HG03025 (cell line): ENCODE measurements at regions not wholly inside any gene's neighbourhood (a gene's known extent, or its start where the extent isn't known, plus 50 kb on each side); places are given as distances from the start of the nearest gene placed in this dataset.

Experiments used
- ATAC-seq: cut with Tn5 transposase; IDR thresholded peaks from one replicate; pipeline ENCODE4 v1.9.1; 2021; ENCODE audit warnings: mild to moderate bottlenecking, moderate library complexity; ENCODE audit not compliant: unreplicated experiment, low FRiP score

DNA sequence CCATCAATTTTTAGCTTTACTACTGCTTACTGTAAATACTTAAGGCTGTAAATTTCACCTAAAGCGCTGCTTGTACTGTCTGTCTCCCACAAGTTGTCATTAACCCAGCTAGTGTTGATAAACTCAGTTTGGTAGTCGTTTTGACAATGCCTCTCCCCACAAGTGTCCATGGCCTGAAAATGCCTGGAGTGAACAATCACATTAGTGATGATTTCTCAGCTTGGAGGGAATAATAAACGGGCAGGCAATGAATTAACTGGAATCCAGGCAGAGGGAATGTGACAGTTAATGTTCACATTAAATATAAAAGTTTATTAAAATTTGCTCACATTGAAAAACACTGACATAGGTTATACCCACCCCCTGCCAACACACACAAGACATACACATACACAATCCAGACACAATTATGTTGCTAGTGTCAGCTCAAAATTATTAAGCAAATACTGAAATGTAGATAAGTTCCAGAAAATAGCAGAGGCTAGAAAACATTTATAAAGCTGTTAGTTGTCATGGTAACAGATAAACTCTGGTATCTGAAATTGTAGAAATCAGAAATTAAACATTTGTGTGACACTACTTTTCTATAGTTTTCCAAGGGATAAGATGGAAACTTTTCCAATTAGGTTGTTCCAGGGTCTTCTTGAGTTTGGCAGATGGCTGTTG, 341.9 kb downstream of the DIRAS2 start:
- no peak for ATAC-seq

- no peak for ATAC-seq
Observed at GRCh38 chr9:90301277-90301653, 341.4 kb downstream of the DIRAS2 start.

- ATAC-seq = no peak
Observed at GRCh38 chr9:90303655-90304054, 339.0 kb downstream of the DIRAS2 start.

DNA sequence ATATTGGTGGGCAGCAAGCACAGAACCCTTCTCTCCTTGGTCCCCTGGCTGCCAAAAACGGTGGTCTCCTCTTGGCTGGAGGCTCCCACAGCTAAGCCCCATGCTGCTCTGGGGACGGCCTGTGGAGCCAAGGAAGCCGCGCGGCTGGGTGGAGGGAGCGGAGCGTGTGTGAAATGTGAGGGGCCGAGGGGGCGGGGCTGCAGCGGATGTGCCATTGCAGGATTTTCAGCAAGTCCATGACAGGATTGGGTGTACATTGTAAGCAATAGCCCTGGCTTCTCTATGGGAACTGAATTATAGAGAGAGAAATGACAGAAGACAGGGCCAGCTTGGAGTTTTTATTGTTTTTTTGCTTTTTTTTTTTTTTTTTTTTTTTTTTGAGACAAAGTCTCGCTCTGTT, 336.5 kb downstream of the DIRAS2 start:
- ATAC-seq = no peak

DNA sequence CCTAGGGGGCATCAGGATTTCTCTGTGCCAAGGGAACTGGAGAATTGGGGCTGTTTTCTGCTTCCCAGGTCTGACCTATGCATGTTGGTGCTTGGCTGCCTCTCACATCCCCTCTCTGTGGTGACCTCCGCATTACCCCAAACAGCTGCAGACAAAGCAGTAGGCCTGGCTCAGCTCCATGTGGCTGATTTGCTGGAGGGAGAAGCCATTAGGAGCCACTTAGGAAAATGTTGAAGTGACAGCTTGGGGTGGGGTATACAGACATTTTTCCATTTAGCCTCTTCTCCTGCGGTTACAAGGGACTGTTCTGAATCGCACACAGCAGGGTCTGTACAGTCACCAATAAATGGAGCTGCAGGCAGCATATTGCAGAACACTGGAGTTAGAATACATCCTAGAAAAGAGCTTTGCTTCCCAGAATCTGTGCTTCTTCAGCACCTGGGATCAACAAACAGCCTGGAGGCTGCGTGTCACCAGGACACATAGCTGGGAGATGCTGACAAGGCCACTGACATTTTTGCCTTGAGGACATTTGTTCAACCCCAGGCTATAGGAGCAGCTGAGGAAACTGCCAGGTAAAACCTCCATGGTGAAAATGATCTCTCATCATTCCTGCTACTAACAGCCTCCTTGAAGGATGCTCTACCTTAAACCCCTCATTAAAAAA, 335.3 kb downstream of the DIRAS2 start:
- no peak for ATAC-seq

- no peak for ATAC-seq
Observed at GRCh38 chr9:90307891-90308290, 334.7 kb downstream of the DIRAS2 start.

GRCh38 chr9:90308691-90309090, 333.9 kb downstream of the DIRAS2 start:
- no peak for ATAC-seq

GRCh38 chr9:90309809-90310520, 332.7 kb downstream of the DIRAS2 start:
- no peak for ATAC-seq

DNA sequence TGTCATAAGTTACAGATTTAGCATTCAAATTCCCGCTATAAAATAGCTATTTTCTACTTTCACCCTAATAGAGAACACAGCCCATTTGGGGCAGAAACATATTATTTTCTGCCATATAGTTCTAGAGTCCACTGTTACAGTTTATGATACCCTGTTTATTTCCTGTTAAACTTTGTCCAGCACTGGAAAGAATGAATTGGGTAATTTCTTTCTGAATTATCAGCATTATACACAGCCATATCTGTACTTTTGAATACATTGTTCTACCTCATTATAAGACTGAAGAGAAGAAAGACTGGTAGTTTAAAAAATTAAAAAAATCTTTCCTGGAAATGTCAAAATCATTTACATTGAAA, 332.1 kb downstream of the DIRAS2 start:
- no peak for ATAC-seq

- ATAC-seq = no peak
Observed at GRCh38 chr9:90311811-90312210, 330.8 kb downstream of the DIRAS2 start.

GRCh38 chr9:90322296-90322695, 320.3 kb downstream of the DIRAS2 start:
- no peak for ATAC-seq

GRCh38 chr9:90325913-90326653, 316.5 kb downstream of the DIRAS2 start:
- no peak for ATAC-seq

DNA sequence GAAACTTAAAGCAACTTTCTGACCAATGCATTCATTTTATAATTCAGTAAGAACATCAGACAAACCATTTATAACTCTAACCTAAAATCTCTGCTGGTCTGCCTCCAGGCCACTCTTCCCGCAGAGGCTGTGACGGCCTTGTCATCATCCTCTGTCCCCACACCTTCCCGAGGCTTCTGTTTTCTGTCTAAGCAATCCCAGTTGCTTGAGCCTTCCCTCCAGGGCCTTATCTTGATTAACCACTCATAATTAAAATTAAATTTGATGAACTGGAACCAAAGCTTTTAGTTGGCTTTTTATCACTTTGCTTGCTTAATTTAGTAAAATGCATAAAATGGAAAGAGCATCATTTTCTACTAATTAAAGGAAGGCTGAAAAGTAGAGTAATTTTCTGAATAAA, 312.4 kb downstream of the DIRAS2 start:
- ATAC-seq = no peak

GRCh38 chr9:90331826-90332575, 310.6 kb downstream of the DIRAS2 start:
- no peak for ATAC-seq

DNA sequence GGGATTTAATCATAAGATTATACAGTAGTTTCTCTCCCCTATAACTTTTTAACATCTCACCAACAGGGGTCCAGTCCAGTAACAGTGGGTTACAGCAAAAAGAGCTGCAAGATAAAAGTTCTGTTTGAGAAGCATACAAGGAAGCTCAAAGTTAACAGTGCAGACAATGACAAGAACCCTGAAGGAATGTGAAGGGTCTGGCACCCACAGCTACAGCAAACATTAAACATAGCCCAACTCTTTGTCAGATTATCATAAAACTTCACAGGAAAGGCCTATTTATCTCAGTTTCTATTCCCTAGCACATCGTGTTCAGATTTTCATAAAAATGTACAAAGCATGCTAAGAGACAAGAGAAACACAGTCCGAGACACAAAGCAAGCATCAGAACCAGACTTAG, 309.4 kb downstream of the DIRAS2 start:
- no peak for ATAC-seq

DNA sequence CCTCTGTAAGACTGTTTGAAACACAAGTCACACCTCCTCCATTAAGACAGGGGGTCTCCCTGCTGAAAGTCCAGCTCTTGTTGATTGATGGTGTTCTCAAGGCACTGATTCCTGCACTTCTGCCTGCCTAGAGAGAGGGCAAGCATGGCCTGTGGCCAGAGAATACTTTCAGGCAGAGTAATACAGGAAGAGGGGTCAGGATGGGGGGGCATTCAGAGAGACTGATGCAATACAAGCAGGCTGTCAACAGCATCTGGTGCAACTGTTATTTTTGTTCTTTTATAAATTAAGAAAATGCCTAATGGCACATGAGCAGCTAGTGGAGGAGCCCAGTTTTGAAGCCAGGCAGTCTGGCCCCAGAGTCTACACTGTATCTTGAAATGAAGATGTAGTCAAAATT, 302.2 kb downstream of the DIRAS2 start:
- ATAC-seq = no peak

GRCh38 chr9:90342607-90343006, 300.0 kb downstream of the DIRAS2 start:
- no peak for ATAC-seq

GRCh38 chr9:90343366-90343765, 299.3 kb downstream of the DIRAS2 start:
- ATAC-seq = no peak

DNA sequence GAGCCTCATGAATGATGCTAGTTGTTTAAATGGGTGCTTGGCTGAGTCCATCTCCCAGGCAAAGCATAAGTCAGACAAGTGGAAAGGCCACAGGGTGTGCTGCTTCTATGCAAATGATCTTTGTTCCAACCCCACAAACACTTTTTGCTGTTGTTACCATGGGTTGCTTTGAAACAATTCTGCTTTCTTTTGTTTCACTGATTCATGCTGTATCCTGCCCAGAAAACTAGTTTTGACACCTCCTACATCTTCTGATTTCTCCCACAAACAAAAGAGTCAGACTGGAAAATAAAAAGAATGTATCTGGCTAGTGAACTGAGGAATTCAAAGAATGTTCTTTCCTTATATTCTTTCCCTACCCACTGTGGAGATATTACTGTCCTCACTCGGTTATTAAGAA, 298.6 kb downstream of the DIRAS2 start:
- ATAC-seq = no peak

- no peak for ATAC-seq
Observed at GRCh38 chr9:90365666-90366065, 277.0 kb downstream of the DIRAS2 start.

GRCh38 chr9:90368241-90368640, 274.4 kb downstream of the DIRAS2 start:
- ATAC-seq = no peak
